ENCODE measurements at regions not wholly inside any gene's neighbourhood (a gene's known extent, or its start where the extent isn't known, plus 50 kb on each side); places are given as distances from the start of the nearest gene placed in this dataset.

DNA sequence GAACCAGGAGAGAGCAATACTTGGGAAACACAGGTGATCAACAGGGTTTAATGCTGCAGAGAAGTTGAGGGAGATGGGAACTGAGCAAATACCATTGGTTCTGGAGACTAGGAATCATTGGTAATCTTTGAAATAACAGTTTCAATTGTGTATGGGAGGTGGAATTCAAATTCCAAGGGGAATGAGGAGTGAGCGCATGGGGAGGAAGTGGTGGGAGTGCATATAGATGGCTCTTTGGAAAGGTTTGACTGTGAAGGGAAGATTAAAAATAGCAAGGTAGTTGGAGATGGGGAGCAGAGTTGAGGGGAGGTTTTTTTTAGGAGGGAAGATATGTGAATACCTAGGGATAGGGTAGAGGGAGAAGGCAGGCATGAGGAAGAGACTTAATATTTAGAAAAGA is 51.1 kb upstream of the ROPN1 start:
- TF ChIP-seq, protein P1, sequence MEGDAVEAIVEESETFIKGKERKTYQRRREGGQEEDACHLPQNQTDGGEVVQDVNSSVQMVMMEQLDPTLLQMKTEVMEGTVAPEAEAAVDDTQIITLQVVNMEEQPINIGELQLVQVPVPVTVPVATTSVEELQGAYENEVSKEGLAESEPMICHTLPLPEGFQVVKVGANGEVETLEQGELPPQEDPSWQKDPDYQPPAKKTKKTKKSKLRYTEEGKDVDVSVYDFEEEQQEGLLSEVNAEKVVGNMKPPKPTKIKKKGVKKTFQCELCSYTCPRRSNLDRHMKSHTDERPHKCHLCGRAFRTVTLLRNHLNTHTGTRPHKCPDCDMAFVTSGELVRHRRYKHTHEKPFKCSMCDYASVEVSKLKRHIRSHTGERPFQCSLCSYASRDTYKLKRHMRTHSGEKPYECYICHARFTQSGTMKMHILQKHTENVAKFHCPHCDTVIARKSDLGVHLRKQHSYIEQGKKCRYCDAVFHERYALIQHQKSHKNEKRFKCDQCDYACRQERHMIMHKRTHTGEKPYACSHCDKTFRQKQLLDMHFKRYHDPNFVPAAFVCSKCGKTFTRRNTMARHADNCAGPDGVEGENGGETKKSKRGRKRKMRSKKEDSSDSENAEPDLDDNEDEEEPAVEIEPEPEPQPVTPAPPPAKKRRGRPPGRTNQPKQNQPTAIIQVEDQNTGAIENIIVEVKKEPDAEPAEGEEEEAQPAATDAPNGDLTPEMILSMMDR (conservative IDR thresholded peaks at IDR 0.05; ENCODE audit: low read length), result no peak
- no peak for DNase-seq (ENCODE audit: low read depth)

DNA sequence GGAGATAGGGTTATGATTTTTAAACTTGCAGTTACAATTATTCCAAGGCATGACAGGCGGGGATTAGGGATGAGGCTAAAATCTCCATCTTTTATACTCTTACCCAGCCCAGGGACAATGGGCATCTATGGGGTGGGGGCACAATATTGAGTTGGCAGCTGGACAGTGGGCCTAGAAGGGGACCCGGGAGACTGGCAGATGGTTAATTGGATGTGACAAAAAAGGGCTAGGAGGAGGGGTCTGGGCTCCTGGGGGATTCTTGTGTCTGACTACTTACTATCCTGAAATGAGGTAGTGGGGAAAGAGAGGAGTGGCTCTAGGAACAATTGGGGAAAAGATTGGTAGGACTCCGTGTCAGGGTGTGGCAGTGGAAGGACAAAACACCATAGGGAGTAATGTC is 53.0 kb upstream of the ROPN1 start:
- TF ChIP-seq, protein P1 (conservative IDR thresholded peaks at IDR 0.05; ENCODE audit: low read length), result no peak
- no peak for DNase-seq (ENCODE audit: low read depth)

More for the DNA sequence above, 51.1 kb upstream of the ROPN1 start:
- no peak overlapping the region for H3K4me3 ChIP-seq (ENCODE audit: low read length)

DNA sequence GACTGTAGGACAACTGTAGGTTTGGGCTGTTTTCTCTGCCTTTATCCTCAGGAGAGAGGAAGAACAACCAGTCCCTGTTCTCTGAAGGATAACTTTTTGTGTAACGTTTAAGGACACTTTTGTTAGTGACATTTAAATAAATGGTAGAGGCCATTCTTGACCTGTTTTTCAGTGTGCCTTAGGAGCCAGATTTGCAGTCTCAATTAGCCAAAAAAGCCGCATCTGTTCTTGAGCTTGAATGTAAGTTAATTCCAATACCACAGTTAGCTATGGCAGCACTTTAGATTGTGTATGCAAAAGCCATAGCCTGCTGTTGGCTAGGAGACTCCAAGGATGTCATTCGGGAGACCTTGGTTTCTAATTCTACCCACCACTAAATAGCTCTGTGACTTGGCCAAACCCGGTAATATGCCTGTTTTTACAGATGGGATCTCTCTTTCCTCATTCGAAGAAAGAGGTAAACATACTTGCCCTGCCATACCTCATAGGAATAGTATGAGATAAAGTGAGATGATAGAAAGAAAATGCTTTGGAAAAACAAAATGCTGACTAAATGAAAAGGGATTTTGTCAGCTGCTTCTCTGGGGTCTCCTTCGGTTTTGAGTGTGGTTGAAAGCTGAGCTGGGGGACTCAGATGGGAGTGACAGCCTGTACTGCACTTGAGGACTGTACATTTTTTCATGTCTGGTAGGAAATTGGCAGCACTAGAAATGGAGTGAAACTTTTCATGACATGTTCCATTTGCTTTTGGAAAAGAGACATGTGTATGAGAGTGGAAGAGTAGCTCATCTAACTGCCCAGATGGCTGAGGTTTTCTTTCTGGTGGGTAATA is 57.3 kb upstream of the ROPN1 start:
- TF ChIP-seq, protein P1 (conservative IDR thresholded peaks at IDR 0.05; ENCODE audit: low read length), result no peak
- H3K4me3 ChIP-seq (ENCODE audit: low read length), result no peak overlapping the region
- no peak for DNase-seq (ENCODE audit: low read depth)

More for the DNA sequence above, 53.0 kb upstream of the ROPN1 start:
- H3K4me3 ChIP-seq (ENCODE audit: low read length), result no peak overlapping the region

DNA sequence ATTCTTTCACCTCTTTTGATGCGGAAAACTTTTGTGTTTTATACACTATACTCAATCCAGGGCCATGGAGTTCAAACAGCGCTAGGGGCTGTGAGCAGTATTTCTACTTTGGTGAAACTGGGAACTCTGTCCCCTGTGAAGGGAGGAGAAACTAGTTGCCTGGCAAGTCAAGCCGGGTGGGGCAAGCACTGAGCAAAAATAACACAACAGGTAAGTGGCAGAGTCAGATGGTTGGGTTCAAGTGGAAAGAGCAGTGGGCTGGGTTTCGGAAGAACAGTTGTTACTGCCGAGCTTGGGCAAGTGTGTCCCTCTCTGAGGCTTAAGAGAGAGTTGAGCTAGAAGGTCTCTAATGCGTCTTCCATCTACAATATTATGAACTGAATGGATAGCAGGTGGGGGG is 59.7 kb upstream of the ROPN1 start:
- DNase-seq (ENCODE audit: low read depth), result no peak
- H3K4me3 ChIP-seq (ENCODE audit: low read length), result no peak overlapping the region
- TF ChIP-seq, protein P1 (conservative IDR thresholded peaks at IDR 0.05; ENCODE audit: low read length), result no peak

DNA sequence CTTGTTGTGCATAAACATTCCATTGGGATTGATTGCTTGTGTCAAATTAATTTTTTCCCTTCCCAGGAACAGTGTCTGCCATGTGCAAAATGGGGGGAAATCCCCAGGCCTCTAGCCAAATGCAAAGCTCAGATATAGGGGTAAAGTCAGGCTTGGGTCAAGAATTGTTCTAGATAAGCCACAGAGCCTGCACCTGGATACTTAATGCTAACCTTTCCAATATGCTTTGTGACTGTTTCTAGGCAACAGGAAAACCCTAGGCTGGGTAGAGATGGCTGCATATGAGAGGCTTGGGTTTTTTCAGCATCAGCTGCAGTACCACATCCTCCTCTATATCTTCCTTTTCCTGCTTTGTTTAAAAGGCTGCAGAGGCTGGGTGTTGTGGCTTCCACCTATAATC is 61.9 kb upstream of the ROPN1 start:
- no peak for DNase-seq (ENCODE audit: low read depth)
- no peak overlapping the region for H3K4me3 ChIP-seq (ENCODE audit: low read length)
- TF ChIP-seq, protein P1 (conservative IDR thresholded peaks at IDR 0.05; ENCODE audit: low read length), result no peak

DNA sequence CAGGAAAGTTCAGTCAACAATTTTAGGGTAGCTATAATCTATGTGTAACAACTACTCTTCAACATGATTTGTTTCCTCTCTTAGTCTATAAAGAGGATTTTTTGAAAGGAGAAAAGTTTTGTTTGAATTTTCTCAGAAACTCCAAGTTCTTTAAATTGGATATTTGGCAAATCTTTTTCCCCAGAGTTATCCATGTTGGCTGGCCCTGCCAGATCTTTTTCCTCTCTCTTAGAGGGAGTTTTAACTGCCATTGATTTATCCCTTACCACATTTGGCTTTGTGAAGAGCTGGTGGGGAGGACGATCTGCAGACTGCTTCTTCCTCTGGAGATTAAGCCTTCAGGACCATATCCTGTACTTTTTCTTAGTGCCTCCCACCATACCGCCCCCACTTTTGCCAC is 64.9 kb upstream of the ROPN1 start:
- no peak overlapping the region for H3K4me3 ChIP-seq (ENCODE audit: low read length)
- TF ChIP-seq, protein P1 (conservative IDR thresholded peaks at IDR 0.05; ENCODE audit: low read length), result no peak
- DNase-seq (ENCODE audit: low read depth), result no peak

DNA sequence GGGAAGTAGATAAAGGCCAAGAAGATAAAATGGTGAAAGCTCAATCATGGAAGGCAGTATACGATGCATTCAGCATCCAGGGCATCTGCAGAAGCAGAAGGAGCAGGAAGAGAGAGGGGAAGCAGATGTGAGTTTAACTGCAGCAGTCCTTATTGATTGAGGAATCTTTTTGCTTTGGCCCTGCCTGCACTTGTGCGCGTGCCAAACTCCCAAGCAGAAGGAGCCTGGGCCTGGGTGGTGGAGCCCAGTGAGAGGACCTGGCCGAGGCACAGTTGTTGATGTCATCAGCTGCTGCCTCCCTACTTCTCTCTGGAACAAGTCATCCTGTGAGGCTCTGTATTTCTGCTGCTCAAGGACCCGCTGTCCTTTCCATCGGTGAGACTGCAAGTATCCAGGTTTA is 65.5 kb upstream of the ROPN1 start:
- TF ChIP-seq, protein P1 (conservative IDR thresholded peaks at IDR 0.05; ENCODE audit: low read length), result no peak
- DNase-seq (ENCODE audit: low read depth), result no peak
- no peak overlapping the region for H3K4me3 ChIP-seq (ENCODE audit: low read length)
